ENCODE measurements at regions not wholly inside any gene's neighbourhood (a gene's known extent, or its start where the extent isn't known, plus 50 kb on each side); places are given as distances from the start of the nearest gene placed in this dataset.

GRCh38 chr7:140247559-140247958, 70.8 kb upstream of the KDM7A start:
- TF ChIP-seq, protein P1, sequence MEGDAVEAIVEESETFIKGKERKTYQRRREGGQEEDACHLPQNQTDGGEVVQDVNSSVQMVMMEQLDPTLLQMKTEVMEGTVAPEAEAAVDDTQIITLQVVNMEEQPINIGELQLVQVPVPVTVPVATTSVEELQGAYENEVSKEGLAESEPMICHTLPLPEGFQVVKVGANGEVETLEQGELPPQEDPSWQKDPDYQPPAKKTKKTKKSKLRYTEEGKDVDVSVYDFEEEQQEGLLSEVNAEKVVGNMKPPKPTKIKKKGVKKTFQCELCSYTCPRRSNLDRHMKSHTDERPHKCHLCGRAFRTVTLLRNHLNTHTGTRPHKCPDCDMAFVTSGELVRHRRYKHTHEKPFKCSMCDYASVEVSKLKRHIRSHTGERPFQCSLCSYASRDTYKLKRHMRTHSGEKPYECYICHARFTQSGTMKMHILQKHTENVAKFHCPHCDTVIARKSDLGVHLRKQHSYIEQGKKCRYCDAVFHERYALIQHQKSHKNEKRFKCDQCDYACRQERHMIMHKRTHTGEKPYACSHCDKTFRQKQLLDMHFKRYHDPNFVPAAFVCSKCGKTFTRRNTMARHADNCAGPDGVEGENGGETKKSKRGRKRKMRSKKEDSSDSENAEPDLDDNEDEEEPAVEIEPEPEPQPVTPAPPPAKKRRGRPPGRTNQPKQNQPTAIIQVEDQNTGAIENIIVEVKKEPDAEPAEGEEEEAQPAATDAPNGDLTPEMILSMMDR (optimal IDR thresholded peaks at IDR 0.05 in 1 of 3, IDR thresholded peaks at IDR 0.05 in 1 of 3, conservative IDR thresholded peaks at IDR 0.05 in 1 of 3; ENCODE audit: extremely low read depth in 1 of 3, insufficient read depth in 2 of 3, low read length in 3 of 3): no peak
- TF ChIP-seq EZH2 (IDR thresholded peaks at IDR 0.05; ENCODE audit: low read length): no peak
